Ureter (tissue), 1 donor: ENCODE measurements at regions not wholly inside any gene's neighbourhood (a gene's known extent, or its start where the extent isn't known, plus 50 kb on each side); places are given as distances from the start of the nearest gene placed in this dataset.
"Not testable (repeated sequence)": the region's sequence is repeated elsewhere in the genome, so short reads cannot be mapped to it uniquely, and the experiment has no call there.

Source experiments
- DNase-seq: peaks from one replicate; pipeline ENCODE4 v3.0.0-alpha.2; 2020; ENCODE audit warnings: low spot score
- donor health status: DM: yes; HTN: yes; CAD: no.

DNA sequence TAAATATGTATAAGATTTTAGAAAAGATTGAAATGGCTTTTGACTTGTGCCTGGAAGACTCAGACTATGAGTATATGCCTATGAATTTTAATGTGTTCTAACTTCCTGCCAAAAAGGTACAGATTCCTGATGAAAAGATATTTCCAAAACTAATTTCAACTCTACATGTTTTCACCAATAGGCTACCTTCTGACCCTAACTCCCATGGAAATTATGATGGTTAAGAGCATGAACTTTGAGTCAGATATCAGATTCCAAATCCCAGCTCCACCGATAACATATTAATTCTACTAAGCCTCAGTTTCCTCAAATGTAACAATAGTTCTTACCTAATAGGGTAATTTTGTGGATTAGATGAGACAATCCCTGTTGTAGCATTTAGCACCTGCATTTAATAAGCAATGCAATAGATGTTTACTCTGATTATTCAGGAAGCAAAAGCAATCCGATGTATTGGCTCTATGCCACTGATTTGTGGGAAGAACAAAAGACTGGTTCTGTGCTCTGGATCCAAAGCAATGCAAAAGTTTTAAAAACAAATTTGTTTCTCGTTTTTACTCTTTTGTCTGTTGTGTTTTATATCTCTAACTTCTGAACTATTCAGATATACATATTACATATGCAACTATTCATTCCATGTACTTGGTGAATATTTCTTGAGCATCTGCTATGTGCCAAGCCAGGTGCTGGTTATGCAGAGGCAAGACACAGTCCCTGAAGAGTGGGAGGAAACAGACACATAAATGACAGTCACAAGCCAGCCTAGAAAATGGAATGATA lies 115.4 kb downstream of the GATA6 start:
- no peak for DNase-seq

DNA sequence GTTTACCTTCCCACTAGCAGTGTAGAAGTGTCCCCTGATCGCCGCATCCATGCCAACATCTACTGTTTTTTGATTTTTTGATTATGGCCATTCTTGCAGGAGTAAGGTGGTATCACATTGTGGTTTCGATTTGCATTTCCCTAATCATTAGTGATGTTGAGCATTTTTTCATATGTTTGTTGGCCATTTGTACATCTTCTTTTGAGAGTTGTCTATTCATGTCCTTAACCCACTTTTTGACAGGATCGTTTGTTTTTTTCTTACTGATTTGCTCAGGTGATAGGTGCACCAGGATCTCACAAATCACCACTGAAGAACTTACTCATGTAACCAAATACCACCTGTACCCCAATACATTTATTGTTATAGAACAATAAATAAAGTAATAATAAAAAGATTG lies 114.5 kb downstream of the GATA6 start:
- not testable (repeated sequence) for DNase-seq

DNA sequence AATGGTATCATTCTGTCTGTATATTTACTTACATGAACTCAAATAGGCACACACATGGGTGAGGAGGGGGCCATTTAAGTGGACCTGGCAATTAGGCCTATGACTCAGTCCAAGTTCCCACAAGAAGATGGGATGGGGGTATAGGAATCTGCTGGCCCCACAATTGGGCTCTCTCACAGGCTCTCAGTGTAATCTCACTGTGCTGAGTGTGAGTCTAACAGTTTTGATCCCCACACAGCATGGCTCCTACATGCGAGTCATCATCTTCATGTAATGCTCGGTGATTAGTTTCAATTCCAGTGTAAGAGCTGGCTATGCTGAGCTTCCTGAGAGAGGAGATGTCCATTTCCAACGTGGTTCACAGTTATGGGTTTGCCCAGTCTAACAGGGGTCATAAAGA lies 114.0 kb downstream of the GATA6 start:
- DNase-seq, result no peak

DNA sequence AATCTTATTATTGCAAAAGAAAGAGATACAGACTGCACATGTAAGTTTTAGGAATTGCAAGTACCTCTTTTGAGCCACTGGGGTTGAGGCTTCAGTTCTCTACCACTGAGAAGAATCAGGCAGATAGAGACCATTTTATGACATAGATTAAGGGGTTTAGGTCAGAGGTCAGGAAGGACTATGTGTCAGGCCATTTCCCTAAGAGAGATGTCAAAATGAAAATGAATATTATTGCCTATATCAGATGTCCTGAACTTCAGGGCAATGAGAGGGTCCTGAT lies 113.7 kb downstream of the GATA6 start:
- no peak for DNase-seq

DNA sequence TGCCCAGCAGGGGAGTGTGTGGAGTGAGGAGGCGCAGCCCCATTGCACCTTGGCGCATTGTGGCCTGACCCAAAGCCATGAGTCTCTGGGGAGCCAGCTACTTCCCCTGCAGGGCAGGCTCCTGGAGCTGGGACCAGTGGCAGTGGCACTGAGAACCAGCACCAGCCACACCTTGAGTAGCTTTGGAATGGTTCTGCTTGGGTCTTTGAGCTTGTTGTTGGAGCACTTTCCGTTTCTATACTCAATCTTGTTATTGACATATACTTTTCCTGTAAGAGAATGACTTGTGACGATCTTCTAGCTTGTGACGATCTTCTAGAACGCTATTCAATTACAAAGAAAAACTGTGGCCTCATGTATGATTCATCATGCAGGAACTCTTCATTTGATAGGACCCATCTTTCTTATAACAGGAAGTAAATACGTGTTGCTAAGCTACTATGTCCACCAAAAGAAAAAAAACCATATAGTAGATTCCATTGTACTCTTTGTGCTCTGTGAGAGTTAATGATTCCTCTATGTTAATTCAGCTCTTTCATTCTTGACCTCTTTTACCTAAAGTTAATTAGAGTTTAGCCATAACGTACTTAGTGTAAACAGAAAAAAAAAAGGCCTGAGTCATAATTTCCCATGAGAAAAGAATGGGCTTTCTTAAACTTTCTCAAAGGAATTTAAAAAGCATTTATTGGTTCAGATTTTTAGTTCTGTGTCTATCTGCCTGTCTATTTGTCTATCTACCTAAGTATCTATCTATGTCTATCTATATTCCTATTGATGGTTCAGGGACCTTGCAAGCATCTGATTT lies 113.1 kb downstream of the GATA6 start:
- no peak for DNase-seq

DNA sequence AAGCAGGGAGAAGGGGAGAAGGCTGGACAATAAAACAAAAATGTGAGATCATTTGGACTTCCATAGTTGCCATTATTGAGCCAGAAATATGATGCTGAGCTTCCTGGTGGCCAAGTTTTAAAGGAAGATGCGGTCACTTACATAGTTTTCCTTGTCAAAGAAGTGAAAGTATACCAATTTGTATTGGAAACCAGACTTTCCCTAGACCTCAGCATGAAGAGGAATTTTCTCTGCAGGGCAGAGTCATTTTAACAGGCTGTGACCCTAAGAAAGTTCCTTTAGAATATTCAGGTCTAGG lies 111.0 kb downstream of the GATA6 start:
- no peak for DNase-seq

DNA sequence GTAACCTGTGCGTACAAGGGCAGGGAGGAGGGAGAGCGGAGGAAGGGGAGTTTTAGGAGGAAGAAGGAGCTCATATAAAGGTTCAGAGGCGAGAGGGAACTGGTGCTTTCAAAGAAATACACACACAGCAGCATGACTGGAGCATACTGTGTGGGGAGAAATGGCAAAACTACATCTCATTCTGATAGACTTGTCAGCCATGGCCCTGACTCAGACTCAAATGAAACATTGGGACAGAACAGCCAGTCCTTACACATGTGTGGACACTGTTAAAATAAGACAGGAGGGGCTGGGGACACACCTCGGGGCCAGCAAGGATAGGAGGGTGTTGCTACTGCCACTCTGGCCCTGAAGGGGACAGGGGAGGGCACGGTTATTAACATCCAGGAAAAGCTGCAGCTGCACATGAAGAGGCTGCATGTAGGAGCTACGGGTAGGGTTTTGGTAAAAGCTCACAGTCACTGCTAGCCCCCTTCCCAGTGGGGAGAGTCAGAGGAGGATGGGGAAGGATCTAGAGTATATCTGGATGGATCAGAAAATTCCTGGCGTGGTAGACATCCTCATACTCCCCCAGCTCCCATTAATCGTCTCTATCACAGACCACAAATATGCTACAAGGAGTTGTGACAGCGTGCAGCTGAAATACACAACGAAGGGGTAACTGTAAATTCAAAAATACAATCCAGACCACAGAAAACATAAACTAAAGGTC lies 110.5 kb downstream of the GATA6 start:
- DNase-seq, result no peak

DNA sequence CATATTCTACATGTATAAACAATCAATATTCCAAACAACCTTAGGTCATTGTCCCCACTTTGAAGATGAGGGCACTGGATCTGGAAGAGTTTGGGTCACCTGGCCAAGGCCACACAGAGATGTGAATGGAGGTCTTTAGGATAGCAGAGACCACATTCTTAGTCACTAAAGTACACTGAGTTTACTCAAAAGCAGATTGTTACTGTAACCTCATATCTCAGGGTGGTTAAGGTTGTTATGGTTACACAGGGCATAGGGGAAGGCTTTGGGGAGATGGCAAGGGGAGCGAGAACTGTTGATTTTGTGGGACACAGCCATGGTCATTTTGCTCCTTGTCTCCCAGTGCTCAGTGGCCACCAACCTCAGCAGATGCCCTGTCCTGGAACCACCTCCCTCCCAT lies 109.4 kb downstream of the GATA6 start:
- DNase-seq, result no peak

DNA sequence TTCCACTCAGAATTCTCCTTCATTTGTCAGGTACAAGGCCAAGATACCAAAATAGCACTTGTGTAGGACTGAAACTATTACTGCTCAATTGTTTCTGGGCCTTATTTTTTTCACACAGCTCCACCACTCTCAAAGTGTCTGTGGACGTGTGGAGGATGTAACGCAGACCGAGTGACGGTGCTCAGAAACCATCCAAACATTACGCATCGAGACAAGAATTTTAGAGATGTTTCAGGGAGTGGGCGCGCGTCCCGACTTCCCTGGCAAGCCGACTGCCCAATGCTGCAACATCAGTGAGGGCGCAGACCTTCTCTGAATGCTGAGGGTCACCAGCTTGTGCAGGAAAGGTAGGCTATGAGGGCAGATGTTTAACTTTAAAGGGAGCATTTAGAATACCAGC lies 108.4 kb downstream of the GATA6 start:
- DNase-seq, result no peak

DNA sequence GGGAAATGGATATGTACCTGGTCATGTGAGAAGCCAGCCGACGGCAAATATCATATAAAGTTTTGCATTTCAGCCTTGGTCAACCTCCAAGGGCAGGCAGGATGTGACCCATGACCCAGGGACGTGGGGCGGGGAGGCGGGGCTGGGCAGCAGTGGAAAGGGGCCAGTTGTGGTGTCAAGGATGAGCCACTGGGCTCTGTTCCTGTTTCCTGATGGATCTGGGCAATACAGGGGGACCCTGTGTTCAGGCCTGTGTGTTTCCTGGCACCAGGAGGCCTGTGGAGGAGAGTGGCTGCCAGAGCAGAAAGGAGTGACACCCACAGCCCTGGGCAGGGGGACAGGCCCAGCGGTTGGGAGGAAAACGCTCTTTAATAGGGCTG lies 106.9 kb downstream of the GATA6 start:
- no peak for DNase-seq

DNA sequence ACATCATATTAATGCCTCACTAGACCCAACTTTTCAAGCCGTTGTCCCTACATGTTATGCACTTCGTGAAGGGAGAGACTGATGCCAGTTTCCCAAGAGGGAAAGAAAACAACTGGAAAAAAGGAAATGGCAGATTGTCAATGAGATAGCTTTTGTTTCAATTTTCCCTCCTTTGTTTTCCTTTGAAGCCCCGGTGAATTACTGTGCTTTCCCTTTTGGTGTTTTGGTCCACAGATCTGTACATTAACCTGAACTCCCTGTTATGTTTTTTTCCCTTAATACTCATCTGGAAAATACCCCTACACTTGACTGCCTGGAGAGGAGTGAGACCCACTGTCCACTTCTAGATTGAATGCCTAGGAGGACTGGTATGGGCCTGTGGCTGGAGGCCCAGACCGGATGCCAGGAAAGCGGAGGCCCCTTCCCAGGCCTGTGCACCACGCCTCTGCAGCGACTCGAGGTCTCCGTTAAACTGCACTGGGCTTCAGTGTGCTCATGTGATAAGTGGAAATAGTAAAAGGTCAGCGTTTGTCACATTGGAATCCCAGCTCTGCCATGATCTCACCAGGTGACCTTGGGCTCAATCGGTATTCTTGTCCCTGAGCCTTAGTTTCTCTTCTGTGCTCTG lies 106.4 kb downstream of the GATA6 start:
- no peak for DNase-seq

DNA sequence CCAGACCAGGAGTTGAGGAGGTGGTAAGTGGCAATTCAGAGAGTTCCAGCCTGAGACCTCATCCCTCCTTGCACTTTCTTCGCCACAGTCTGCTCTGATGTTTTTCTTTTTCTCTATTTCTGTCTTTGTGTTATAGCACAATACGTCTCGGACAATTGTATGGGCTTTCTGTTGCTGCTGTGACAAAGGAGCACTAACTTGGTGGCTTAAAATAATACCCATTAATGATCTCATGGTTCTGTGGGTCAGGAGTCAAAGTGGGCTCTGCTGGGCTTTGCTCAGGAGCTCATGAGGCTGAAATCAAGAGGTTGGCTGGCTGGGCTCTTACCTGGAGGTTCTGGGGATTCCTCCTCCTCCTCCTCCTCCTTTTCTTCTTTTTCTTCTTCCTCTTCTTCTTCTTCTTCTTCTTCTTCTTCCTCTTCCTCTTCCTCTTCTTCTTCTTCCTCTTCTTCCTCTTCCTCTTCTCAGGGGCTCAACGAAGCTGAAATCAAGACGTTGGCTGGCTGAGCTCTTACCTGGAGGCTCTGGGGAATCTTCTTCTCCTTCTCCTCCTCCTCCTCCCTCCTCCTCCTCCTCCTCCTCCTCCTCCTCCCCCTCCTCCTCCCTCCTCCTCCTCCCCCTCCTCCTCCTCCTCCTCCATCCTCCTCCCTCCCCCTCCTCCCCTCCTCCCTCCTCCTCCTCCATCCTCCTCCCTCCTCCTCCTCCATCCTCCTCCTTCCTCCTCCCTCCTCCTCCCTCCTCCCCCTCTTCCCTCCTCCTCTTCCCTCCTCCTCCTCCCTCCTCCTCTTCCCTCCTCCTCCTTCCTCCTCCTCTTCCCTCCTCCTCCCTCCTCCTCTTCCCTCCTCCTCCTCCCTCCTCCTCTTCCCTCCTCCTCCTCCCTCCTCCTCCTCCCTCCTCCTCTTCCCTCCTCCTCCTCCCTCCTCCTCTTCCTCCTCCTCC lies 104.0 kb downstream of the GATA6 start:
- DNase-seq, result no peak

DNA sequence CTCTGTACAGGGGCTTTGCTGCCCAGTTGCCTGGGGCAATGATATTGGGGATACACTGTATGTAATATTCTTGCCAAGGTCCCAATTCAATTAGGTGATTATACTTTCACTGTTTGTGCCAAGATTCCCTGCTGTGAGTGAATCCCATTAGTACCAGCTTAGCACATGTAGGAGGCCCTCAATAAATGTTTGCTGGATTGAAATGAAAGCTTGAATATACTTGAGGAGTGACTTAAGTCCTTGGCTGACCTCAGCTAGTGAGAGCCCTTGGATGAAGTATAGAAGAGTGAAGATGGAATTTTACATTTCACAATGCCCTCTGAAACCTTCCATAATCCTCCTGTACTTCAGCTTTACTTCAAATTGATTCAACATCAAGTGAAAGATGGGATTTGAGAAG lies 102.9 kb downstream of the GATA6 start:
- no peak for DNase-seq

DNA sequence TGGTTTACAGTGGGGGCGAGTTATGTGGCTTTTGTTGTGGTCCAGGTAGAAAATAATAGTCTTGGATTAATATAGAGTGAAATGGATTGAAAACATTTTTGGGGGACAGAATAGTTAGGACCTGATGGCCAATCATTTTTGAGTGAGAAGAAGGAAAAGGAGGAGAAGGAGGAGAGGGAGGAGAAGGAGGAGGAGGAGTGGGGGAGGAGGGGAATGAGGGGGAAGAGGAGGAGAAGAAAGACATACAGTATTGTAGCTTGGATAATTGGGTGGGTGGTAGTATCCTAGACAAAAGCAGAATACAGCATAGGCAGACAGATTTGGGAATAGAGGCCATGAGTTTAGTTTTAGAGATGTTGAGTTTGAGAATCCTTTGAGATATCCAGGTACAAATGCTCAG lies 101.6 kb downstream of the GATA6 start:
- no peak for DNase-seq

DNA sequence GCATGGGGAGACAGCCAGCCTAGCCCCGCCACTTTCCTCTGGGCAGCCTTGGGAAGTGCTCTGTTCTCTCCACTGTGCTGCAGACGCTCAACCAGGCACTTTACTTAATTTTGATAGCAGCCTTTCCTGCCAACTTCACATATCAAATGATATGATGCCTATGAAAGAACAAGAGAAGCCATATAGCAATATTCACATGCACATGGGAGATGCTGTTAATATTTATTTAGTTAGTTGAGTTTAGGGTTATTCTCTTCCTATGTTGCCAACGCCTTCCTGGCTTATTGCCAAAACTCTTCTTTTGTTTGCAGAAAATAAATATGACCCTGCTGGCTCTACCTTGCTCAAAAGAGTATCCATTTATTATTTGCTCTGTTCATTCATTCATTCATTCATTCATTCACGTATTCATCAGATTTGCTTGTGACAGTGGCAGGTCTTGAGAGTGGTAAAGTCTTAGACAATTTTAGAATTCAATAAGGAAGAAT lies 99.3 kb downstream of the GATA6 start:
- no peak for DNase-seq

DNA sequence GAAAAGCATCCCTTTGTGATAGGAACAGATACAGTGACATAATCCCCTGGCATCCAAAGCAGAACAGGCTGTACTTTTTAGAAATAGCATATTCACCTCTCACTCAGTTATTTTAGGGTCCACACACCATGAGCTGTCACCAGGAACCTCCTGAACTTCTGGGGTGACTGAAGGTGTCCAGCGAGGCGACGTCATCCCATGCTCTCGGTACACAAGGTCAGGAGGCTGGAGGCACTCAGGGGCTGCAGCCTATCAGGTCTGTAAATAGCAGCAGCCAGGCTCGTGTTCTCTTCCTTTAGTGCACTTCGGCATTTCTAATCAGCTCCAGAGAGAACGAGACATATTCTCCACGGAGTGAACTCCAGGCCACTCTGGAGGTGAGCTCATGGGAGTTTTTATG lies 98.3 kb downstream of the GATA6 start:
- no peak for DNase-seq

DNA sequence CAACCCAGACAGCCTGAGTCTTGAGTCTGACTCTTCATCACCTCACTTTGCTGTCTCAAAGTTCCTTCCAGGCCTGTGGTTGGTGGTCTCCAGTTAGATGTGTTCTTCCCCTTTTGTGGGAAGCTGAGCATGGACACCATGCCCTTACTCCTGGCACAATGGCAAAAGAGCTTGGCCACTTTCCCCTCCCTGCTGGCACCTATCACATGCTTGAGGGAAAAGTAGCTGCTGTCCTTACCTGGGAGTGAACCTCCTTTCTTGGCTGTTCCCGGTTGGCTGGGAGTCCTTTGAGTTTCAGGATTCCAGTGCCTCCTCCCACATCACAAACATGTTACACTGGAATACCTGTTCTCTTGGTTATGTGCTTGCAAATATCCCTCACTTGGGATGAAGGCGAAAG lies 97.8 kb downstream of the GATA6 start:
- DNase-seq, result no peak

DNA sequence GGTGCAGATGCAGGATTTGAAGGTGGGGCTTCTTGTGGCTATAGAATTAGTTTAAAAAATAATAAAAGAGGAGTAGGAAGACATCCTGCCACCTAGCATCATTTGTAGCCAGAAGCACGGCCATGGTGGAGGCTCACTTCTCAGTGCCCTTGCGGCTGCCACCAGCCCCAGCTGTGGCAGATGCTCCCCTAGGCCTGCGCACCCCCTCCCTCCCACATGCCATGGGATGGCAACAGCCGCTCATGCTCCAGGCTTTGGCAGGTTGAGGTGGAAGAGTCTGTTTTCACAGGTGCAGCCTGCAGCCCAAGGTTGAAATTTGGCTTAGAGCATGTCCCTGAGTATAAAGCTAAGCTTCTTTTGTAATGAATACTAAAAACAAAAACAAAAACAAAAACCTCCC lies 96.4 kb downstream of the GATA6 start:
- DNase-seq, result no peak

DNA sequence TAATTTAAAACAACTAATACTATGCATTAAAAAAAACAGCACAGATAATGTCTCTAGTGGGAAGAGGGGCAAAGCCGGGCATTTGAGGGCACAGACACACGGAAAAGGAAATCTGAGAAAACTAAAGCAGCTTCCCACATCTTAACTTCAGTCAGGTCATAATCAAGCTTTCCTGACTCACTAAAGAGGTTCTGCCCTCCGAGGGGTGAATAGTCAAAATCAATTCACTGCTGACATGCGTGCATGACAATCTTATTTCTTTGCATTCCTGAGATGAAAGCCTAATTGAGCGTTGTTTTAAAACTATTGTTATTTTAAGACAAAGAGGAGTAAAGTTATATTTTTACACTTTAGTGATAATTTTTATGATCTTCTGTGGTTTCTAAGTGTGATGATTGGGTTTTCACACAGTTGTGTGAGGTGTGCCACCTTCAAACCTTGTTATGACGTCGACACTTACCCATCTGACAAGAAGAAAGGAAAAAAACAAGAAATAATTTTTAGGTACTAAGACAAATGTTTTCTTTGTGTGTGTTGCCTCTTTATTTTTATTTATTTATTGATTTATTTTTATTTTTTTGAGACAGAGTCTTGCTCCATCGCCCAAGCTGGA lies 90.9 kb downstream of the GATA6 start:
- DNase-seq, result no peak

DNA sequence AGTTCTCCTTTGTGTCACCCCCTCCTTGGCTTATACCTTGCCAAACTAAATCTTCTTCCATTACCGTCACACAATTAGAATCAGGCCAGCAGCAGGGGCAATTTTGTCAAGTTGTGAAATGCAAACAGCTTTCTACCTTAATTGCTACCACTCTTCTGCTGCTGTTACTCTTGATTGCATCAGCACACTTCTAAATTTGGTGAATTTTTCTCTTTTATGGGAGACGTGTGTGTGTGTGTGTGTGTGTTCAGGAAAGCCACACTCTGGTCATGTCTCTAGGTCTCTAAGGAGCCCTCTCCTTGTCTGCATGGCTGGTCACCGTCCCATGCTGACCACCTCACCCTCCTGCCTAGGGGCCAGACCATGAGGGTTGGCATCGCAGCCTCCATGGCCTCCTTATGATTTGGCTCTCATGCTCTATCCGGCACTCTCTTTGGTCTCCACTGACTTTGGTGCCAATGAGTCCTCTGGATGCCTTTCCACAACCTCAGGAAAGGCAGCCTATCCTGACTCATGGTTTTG lies 87.7 kb downstream of the GATA6 start:
- DNase-seq, result no peak

DNA sequence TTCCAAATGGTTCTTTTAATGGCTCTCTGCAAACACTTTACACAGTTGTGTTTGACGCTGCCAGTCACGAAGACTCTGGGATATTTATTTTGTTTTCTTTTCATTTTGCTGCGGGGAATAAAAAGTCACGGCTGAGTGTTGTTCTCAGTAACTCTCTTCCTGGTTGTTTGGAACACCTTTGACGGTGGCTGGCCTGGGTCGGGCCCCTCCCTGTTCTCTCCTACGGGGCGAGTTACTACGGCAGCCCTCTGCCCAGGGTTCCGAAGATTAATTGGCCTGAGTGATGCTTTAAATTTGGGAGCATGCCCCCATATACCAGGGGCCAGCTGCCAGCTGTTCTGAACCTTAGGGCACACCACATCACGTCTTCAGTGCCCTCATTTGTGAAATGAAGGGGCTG lies 84.7 kb downstream of the GATA6 start:
- no peak for DNase-seq
